ENCODE measurements at regions not wholly inside any gene's neighbourhood (a gene's known extent, or its start where the extent isn't known, plus 50 kb on each side); places are given as distances from the start of the nearest gene placed in this dataset.
"Not testable (repeated sequence)": the region's sequence is repeated elsewhere in the genome, so short reads cannot be mapped to it uniquely, and the experiment has no call there.

DNA sequence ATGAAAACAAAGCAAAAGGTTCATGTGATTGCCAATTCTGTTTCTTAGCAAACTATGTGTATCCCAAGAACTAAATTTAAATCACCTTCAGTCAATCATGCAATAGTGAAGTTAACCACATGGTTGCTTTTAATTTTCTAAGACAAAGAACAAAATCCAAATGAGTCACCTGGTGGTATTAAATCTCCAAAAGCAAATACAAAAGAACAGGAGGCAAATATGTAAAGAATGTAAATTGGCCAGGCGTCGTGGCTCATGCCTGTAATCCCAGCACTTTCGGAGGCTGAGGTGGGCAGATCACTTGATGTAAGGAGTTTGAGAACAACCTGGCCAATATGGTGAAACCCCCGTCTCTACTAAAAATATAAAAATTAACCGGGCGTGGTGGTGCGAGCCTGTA, 54.2 kb upstream of the PIK3R4 start:
- no peaks in the 10 kb centered on the region for H3K4me1 Mint-ChIP-seq
- no peak overlapping the region for H3K4me3 Mint-ChIP-seq
- H3K9me3 Mint-ChIP-seq = peaks cover 20% of the 10 kb centered on the region
- no peak for DNase-seq
- no peaks in the 10 kb centered on the region for H3K36me3 Mint-ChIP-seq (ENCODE audit: low read depth)
- TF ChIP-seq, protein P1, sequence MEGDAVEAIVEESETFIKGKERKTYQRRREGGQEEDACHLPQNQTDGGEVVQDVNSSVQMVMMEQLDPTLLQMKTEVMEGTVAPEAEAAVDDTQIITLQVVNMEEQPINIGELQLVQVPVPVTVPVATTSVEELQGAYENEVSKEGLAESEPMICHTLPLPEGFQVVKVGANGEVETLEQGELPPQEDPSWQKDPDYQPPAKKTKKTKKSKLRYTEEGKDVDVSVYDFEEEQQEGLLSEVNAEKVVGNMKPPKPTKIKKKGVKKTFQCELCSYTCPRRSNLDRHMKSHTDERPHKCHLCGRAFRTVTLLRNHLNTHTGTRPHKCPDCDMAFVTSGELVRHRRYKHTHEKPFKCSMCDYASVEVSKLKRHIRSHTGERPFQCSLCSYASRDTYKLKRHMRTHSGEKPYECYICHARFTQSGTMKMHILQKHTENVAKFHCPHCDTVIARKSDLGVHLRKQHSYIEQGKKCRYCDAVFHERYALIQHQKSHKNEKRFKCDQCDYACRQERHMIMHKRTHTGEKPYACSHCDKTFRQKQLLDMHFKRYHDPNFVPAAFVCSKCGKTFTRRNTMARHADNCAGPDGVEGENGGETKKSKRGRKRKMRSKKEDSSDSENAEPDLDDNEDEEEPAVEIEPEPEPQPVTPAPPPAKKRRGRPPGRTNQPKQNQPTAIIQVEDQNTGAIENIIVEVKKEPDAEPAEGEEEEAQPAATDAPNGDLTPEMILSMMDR (IDR thresholded peaks at IDR 0.05) = no peak
- peaks cover 6% of the 10 kb centered on the region for H3K27me3 Mint-ChIP-seq (ENCODE audit: low read depth, poor library complexity)
- no peak overlapping the region for H3K27ac Mint-ChIP-seq

GRCh38 chr3:130801473-130801872, 54.8 kb upstream of the PIK3R4 start:
- Mint-ChIP-seq H3K9me3 (peaks cover 25% of the 10 kb centered on the region), H3K4me1 (no peaks in the 10 kb centered on the region), H3K27ac (no peak overlapping the region), H3K36me3 (ENCODE audit: low read depth) (no peaks in the 10 kb centered on the region), H3K27me3 (ENCODE audit: low read depth, poor library complexity) (peaks cover 9% of the 10 kb centered on the region), H3K4me3 (no peak overlapping the region)
- no peak for DNase-seq
- TF ChIP-seq, protein P1 (IDR thresholded peaks at IDR 0.05) = no peak

DNA sequence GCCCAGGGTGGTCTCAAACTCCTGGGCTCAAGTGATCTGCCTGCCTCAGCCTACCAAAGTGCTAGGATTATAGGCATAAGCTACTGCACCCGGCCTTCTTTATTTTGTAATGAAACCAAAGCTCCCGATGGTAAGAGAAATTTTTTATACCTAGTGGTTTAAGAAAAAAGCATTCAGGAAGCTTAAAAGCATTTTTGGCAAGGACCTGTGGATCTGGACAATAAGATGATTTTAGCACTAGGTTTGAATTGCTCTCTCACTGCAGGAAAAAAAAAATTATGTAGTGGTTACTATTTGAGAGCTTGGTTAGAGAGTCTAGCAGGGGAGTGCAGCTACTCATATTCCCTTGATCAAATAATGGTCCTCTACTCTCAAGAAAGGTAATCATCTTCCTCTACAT, 64.9 kb upstream of the PIK3R4 start:
- no peaks in the 10 kb centered on the region for H3K27me3 Mint-ChIP-seq (ENCODE audit: low read depth, poor library complexity)
- TF ChIP-seq, protein P1 (IDR thresholded peaks at IDR 0.05) = no peak
- no peaks in the 10 kb centered on the region for H3K4me1 Mint-ChIP-seq
- DNase-seq = no peak
- H3K27ac Mint-ChIP-seq = no peak overlapping the region
- H3K4me3 Mint-ChIP-seq = no peak overlapping the region
- H3K36me3 Mint-ChIP-seq (ENCODE audit: low read depth) = no peaks in the 10 kb centered on the region
- peaks cover 32% of the 10 kb centered on the region for H3K9me3 Mint-ChIP-seq

- Mint-ChIP-seq H3K9me3 (peaks cover 23% of the 10 kb centered on the region), H3K27me3 (ENCODE audit: low read depth, poor library complexity) (no peaks in the 10 kb centered on the region), H3K27ac (no peak overlapping the region), H3K4me3 (no peak overlapping the region), H3K4me1 (peaks cover 7% of the 10 kb centered on the region), H3K36me3 (ENCODE audit: low read depth) (no peaks in the 10 kb centered on the region)
- TF ChIP-seq, protein P1 (IDR thresholded peaks at IDR 0.05) = no peak
- DNase-seq = no peak
Observed at GRCh38 chr3:130814691-130815472, 68.3 kb upstream of the PIK3R4 start.

GRCh38 chr3:130816561-130817445, 70.2 kb upstream of the PIK3R4 start:
- H3K27ac Mint-ChIP-seq = peak overlapping the region; percentile 43
- peaks cover 16% of the 10 kb centered on the region for H3K9me3 Mint-ChIP-seq
- peaks cover 7% of the 10 kb centered on the region for H3K4me1 Mint-ChIP-seq
- no peaks in the 10 kb centered on the region for H3K36me3 Mint-ChIP-seq (ENCODE audit: low read depth)
- H3K4me3 Mint-ChIP-seq = no peak overlapping the region
- no peaks in the 10 kb centered on the region for H3K27me3 Mint-ChIP-seq (ENCODE audit: low read depth, poor library complexity)
- DNase-seq = no peak
- TF ChIP-seq, protein P1 (IDR thresholded peaks at IDR 0.05) = no peak

DNA sequence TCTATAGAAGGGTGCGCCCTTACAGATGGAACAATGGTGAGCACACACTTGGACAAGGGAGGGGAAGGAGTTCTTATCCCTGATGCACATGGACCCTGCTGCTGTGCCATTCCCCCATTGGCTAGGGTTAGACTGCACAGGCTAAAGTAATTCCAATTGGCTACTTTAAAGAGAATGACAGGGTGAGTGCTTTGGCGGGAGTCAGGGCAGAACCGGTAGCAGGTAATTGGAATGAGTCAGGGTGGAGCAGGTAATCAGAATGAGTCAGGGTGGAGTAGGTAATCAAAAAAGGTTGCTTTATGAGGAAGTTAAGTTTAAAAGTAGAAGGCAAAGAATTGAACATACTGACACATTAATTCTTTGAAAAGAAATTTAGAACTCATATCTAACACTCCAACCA, 71.4 kb upstream of the PIK3R4 start:
- not testable (repeated sequence) for H3K27me3 Mint-ChIP-seq (ENCODE audit: low read depth, poor library complexity); H3K36me3 Mint-ChIP-seq (ENCODE audit: low read depth); H3K27ac Mint-ChIP-seq; DNase-seq; H3K4me1 Mint-ChIP-seq; H3K4me3 Mint-ChIP-seq
- peaks cover 16% of the 10 kb centered on the region for H3K9me3 Mint-ChIP-seq
